ENCODE measurements at regions not wholly inside any gene's neighbourhood (a gene's known extent, or its start where the extent isn't known, plus 50 kb on each side); places are given as distances from the start of the nearest gene placed in this dataset.

DNA sequence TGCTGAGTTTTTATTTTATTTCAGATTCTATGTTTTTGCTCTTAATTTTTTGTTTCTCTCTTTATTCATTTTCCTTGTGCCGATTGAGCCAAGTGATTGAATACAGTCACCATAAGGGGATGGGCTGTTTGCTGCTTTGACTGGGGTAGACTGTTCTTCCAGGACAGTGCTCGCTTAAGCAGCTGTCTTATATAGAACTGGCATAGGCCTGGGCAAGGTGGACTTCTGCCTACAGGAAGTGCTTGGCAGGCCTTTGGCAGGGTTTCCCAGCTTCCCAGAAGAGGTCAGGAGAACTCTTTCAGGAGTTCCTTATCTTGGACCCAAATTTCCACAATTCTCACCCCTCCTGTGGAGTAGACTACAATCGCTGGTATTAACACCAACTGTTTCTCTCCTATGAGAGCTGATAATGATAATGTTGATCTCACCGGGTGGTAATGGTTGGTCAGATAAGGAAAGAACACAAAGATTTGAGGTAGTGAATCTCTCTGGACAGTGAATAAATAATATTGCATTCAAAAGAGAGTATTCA is 207.5 kb upstream of the ST6GAL2 start:
- TF ChIP-seq CTCF (IDR thresholded peaks at IDR 0.05) (no peak), EZH2 (IDR thresholded peaks at IDR 0.05; ENCODE audit: borderline replicate concordance, insufficient read depth, low read depth, low read length, poor library complexity, severe bottlenecking) (no peak)

All from B cell (primary cell).